ENCODE measurements at regions not wholly inside any gene's neighbourhood (a gene's known extent, or its start where the extent isn't known, plus 50 kb on each side); places are given as distances from the start of the nearest gene placed in this dataset.

- TF ChIP-seq RAD21 (IDR thresholded peaks at IDR 0.05) = no peak
These were observed 61.5 kb upstream of the RASSF8 start (continued) for GRCh38 chr12:25896981-25897380.

- no peak overlapping the region for H3K4me3 ChIP-seq (ENCODE audit: low read depth in 1 of 3, low read length in 3 of 3)
- no peak for TF ChIP-seq NR2F2 (IDR thresholded peaks at IDR 0.05)
- TF ChIP-seq REST (IDR thresholded peaks at IDR 0.05) = no peak
- no peak for TF ChIP-seq SP1 (IDR thresholded peaks at IDR 0.05)
- TF ChIP-seq RAD21 (IDR thresholded peaks at IDR 0.05) = no peak
- TF ChIP-seq YY1 (IDR thresholded peaks at IDR 0.05) = no peak
- TF ChIP-seq HNF4A (conservative IDR thresholded peaks at IDR 0.05) = no peak
- TF ChIP-seq TAF1 (conservative IDR thresholded peaks at IDR 0.05) = no peak
- no peak for TF ChIP-seq HNF4G (IDR thresholded peaks at IDR 0.05)
- TF ChIP-seq EGR1 (IDR thresholded peaks at IDR 0.05; ENCODE audit: low read depth in 2 of 2) = no peak
- H3K27me3 ChIP-seq (ENCODE audit: control insufficient read depth in 4 of 4, insufficient read depth in 4 of 4, low read length in 3 of 4) = peaks cover 0 to 6% (median 0%) of the 10 kb centered on the region in 4 donors
- H3K4me1 ChIP-seq (ENCODE audit: control insufficient read depth in 4 of 4, insufficient read depth in 4 of 4, low read length in 3 of 4) = no peaks in the 10 kb centered on the region
- H3K27ac ChIP-seq (ENCODE audit: low read depth in 1 of 2, low read length in 2 of 2) = no peak overlapping the region
- H3K36me3 ChIP-seq (ENCODE audit: control insufficient read depth in 4 of 4, insufficient read depth in 3 of 4, low read depth in 1 of 4, low read length in 3 of 4) = no peaks in the 10 kb centered on the region
- WGBS = 87% methylated on average over 2 of the region's 2 CpGs
- no peak overlapping the region for H3K9ac ChIP-seq (ENCODE audit: low read depth in 1 of 2, low read length in 2 of 2)
- no peak for DNase-seq (ENCODE audit: low spot score)
- no peaks in the 10 kb centered on the region for H3K9me3 ChIP-seq (ENCODE audit: control insufficient read depth in 4 of 4, low read length in 3 of 4)
These were observed 54.8 kb upstream of the RASSF8 start for GRCh38 chr12:25903603-25904245.

GRCh38 chr12:25904442-25904841, 54.0 kb upstream of the RASSF8 start:
- Histone ChIP-seq H3K9me3 (ENCODE audit: control insufficient read depth in 4 of 4, low read length in 3 of 4) (no peaks in the 10 kb centered on the region), H3K4me1 (ENCODE audit: control insufficient read depth in 4 of 4, insufficient read depth in 4 of 4, low read length in 3 of 4) (no peaks in the 10 kb centered on the region), H3K27ac (ENCODE audit: low read depth in 1 of 2, low read length in 2 of 2) (no peak overlapping the region), H3K4me3 (ENCODE audit: low read depth in 1 of 3, low read length in 3 of 3) (no peak overlapping the region), H3K27me3 (ENCODE audit: control insufficient read depth in 4 of 4, insufficient read depth in 4 of 4, low read length in 3 of 4) (peaks cover 0 to 4% (median 0%) of the 10 kb centered on the region in 4 donors), H3K36me3 (ENCODE audit: control insufficient read depth in 4 of 4, insufficient read depth in 3 of 4, low read depth in 1 of 4, low read length in 3 of 4) (no peaks in the 10 kb centered on the region), H3K9ac (ENCODE audit: low read depth in 1 of 2, low read length in 2 of 2) (no peak overlapping the region)
- 96% methylated on average over 1 of the region's 1 CpG for WGBS
- TF ChIP-seq ATF3 (IDR thresholded peaks at IDR 0.05) (no peak), FOXA1 (IDR thresholded peaks at IDR 0.05) (no peak)
- DNase-seq (ENCODE audit: low spot score) = no peak

- 90% methylated on average over 2 of the region's 2 CpGs for WGBS
- TF ChIP-seq HNF4A (conservative IDR thresholded peaks at IDR 0.05) (no peak), YY1 (IDR thresholded peaks at IDR 0.05) (no peak), REST (IDR thresholded peaks at IDR 0.05) (no peak)
- Histone ChIP-seq H3K9ac (ENCODE audit: low read depth in 1 of 2, low read length in 2 of 2) (no peak overlapping the region), H3K36me3 (ENCODE audit: control insufficient read depth in 4 of 4, insufficient read depth in 3 of 4, low read depth in 1 of 4, low read length in 3 of 4) (no peaks in the 10 kb centered on the region), H3K27ac (ENCODE audit: low read depth in 1 of 2, low read length in 2 of 2) (no peak overlapping the region), H3K27me3 (ENCODE audit: control insufficient read depth in 4 of 4, insufficient read depth in 4 of 4, low read length in 3 of 4) (peaks cover 0 to 3% (median 0%) of the 10 kb centered on the region in 4 donors), H3K9me3 (ENCODE audit: control insufficient read depth in 4 of 4, low read length in 3 of 4) (no peaks in the 10 kb centered on the region), H3K4me1 (ENCODE audit: control insufficient read depth in 4 of 4, insufficient read depth in 4 of 4, low read length in 3 of 4) (no peaks in the 10 kb centered on the region), H3K4me3 (ENCODE audit: low read depth in 1 of 3, low read length in 3 of 3) (no peak overlapping the region)
- DNase-seq (ENCODE audit: low spot score) = no peak
These were observed 51.7 kb upstream of the RASSF8 start for GRCh38 chr12:25906651-25907340.

Data from liver (tissue), 7 donors.